ENCODE measurements at regions not wholly inside any gene's neighbourhood (a gene's known extent, or its start where the extent isn't known, plus 50 kb on each side); places are given as distances from the start of the nearest gene placed in this dataset.

GRCh38 chr4:96134806-96135205, 294.9 kb downstream of the PDHA2 start:
- TF ChIP-seq, protein P1, sequence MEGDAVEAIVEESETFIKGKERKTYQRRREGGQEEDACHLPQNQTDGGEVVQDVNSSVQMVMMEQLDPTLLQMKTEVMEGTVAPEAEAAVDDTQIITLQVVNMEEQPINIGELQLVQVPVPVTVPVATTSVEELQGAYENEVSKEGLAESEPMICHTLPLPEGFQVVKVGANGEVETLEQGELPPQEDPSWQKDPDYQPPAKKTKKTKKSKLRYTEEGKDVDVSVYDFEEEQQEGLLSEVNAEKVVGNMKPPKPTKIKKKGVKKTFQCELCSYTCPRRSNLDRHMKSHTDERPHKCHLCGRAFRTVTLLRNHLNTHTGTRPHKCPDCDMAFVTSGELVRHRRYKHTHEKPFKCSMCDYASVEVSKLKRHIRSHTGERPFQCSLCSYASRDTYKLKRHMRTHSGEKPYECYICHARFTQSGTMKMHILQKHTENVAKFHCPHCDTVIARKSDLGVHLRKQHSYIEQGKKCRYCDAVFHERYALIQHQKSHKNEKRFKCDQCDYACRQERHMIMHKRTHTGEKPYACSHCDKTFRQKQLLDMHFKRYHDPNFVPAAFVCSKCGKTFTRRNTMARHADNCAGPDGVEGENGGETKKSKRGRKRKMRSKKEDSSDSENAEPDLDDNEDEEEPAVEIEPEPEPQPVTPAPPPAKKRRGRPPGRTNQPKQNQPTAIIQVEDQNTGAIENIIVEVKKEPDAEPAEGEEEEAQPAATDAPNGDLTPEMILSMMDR (IDR thresholded peaks at IDR 0.05 in 4 of 5, conservative IDR thresholded peaks at IDR 0.05 in 1 of 5), result no peak
- TF ChIP-seq POLR2A (IDR thresholded peaks at IDR 0.05), result no peak
